Activated T-cell treated with anti-CD3 and anti-CD28 coated beads, Interleukin-2, amount 50 U/mL, for 24 hours (primary cell): ENCODE measurements at regions not wholly inside any gene's neighbourhood (a gene's known extent, or its start where the extent isn't known, plus 50 kb on each side); places are given as distances from the start of the nearest gene placed in this dataset.

ENCODE experiments used
- DNase-seq: peaks from one replicate; pipeline ENCODE4 v3.0.0-alpha.2; 2020
- H3K27ac Mint-ChIP-seq: 2 replicates; pipeline ENCODE4 v1.8.0; 2020; ENCODE audit warnings: mild to moderate bottlenecking, mixed read lengths
- H3K27me3 Mint-ChIP-seq: 2 replicates; pipeline ENCODE4 v1.8.0; 2020; ENCODE audit warnings: mixed read lengths
- H3K36me3 Mint-ChIP-seq: 2 replicates; pipeline ENCODE4 v1.8.0; 2020; ENCODE audit warnings: low read depth, mixed read lengths
- H3K4me1 Mint-ChIP-seq: 2 replicates; pipeline ENCODE4 v1.8.0; 2020; ENCODE audit warnings: low read depth, mixed read lengths
- H3K4me3 Mint-ChIP-seq: 2 replicates; pipeline ENCODE4 v1.8.0; 2020; ENCODE audit warnings: mild to moderate bottlenecking, moderate library complexity, mixed read lengths
- H3K9me3 Mint-ChIP-seq: 2 replicates; pipeline ENCODE4 v1.8.0; 2020; ENCODE audit warnings: mixed read lengths

GRCh38 chr16:56068314-56068713, 123.0 kb upstream of the GNAO1 start:
- Mint-ChIP-seq H3K4me1 (no peaks in the 10 kb centered on the region), H3K27ac (no peak overlapping the region), H3K9me3 (no peaks in the 10 kb centered on the region), H3K27me3 (peaks cover 9% of the 10 kb centered on the region), H3K4me3 (no peak overlapping the region), H3K36me3 (no peaks in the 10 kb centered on the region)
- no peak for DNase-seq

GRCh38 chr16:56067406-56067805, 123.9 kb upstream of the GNAO1 start:
- Mint-ChIP-seq H3K9me3 (no peaks in the 10 kb centered on the region), H3K27me3 (peaks cover 4% of the 10 kb centered on the region), H3K4me3 (no peak overlapping the region), H3K27ac (no peak overlapping the region), H3K4me1 (no peaks in the 10 kb centered on the region), H3K36me3 (no peaks in the 10 kb centered on the region)
- no peak for DNase-seq

GRCh38 chr16:56066617-56067016, 124.7 kb upstream of the GNAO1 start:
- H3K9me3 Mint-ChIP-seq, result no peaks in the 10 kb centered on the region
- no peaks in the 10 kb centered on the region for H3K36me3 Mint-ChIP-seq
- DNase-seq, result no peak
- no peaks in the 10 kb centered on the region for H3K4me1 Mint-ChIP-seq
- H3K27ac Mint-ChIP-seq, result no peak overlapping the region
- no peak overlapping the region for H3K4me3 Mint-ChIP-seq
- H3K27me3 Mint-ChIP-seq, result peaks cover 3% of the 10 kb centered on the region

DNA sequence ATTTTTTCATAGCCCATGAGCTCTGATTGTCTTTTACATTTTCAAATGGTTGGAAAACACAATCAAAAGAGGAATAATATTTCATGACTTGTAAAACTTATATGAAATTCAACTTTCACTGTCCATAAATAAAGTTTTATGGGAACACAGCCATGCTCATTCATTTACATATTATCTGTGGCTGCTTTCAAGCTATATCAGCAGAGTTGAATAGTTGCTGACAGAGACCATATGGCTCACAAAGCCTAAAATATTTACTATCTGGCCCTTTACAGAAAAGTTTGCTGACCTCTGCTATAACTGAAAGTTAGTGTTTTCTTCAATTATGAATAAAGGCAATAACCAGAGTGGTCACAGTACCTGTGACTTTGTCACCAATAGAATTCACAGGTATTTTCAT, 128.2 kb upstream of the GNAO1 start:
- H3K9me3 Mint-ChIP-seq, result no peaks in the 10 kb centered on the region
- H3K36me3 Mint-ChIP-seq, result no peaks in the 10 kb centered on the region
- H3K4me1 Mint-ChIP-seq, result no peaks in the 10 kb centered on the region
- no peak overlapping the region for H3K4me3 Mint-ChIP-seq
- DNase-seq, result no peak
- H3K27me3 Mint-ChIP-seq, result peaks cover 3% of the 10 kb centered on the region
- H3K27ac Mint-ChIP-seq, result no peak overlapping the region

GRCh38 chr16:56057151-56057550, 134.1 kb upstream of the GNAO1 start:
- Mint-ChIP-seq H3K27me3 (peaks cover 9% of the 10 kb centered on the region), H3K36me3 (no peaks in the 10 kb centered on the region), H3K4me3 (no peak overlapping the region), H3K27ac (no peak overlapping the region), H3K9me3 (no peaks in the 10 kb centered on the region), H3K4me1 (no peaks in the 10 kb centered on the region)
- DNase-seq, result no peak

- peaks cover 19% of the 10 kb centered on the region for H3K27me3 Mint-ChIP-seq
- no peak overlapping the region for H3K4me3 Mint-ChIP-seq
- H3K9me3 Mint-ChIP-seq, result no peaks in the 10 kb centered on the region
- DNase-seq, result no peak
- no peak overlapping the region for H3K27ac Mint-ChIP-seq
- peaks cover 4% of the 10 kb centered on the region for H3K4me1 Mint-ChIP-seq
- no peaks in the 10 kb centered on the region for H3K36me3 Mint-ChIP-seq
Measured at GRCh38 chr16:56050916-56051315, 140.4 kb upstream of the GNAO1 start.

GRCh38 chr16:56048425-56049105, 142.7 kb upstream of the GNAO1 start:
- Mint-ChIP-seq H3K36me3 (no peaks in the 10 kb centered on the region), H3K9me3 (no peaks in the 10 kb centered on the region), H3K4me1 (peaks cover 4% of the 10 kb centered on the region), H3K27ac (no peak overlapping the region), H3K4me3 (no peak overlapping the region), H3K27me3 (peaks cover 34% of the 10 kb centered on the region)
- DNase-seq, result no peak

GRCh38 chr16:56047307-56048234, 143.7 kb upstream of the GNAO1 start:
- Mint-ChIP-seq H3K36me3 (no peaks in the 10 kb centered on the region), H3K27me3 (peaks cover 41% of the 10 kb centered on the region), H3K27ac (no peak overlapping the region), H3K9me3 (no peaks in the 10 kb centered on the region), H3K4me3 (no peak overlapping the region), H3K4me1 (peaks cover 4% of the 10 kb centered on the region)
- DNase-seq, result no peak

DNA sequence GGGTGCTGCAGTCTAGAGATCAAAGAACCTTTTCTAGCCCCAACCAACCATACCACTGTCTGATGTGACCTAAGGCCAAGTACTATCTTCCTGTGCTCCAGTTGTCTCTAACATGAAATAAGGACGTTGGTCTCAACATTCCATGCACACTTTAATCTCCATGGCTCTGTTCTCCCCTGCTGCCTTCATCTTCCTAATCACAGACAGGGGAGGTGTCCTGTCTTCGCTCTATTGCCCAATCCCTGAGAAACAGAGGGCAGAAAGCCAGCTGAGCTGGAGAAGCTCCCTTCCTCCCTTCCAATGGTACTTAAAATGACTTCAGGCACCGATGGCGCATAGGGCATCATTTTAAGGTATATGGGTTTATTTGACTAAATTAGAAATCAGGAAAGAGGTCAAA, 148.9 kb upstream of the GNAO1 start:
- Mint-ChIP-seq H3K4me3 (no peak overlapping the region), H3K9me3 (peaks cover 8% of the 10 kb centered on the region), H3K27me3 (peaks cover 56% of the 10 kb centered on the region), H3K27ac (no peak overlapping the region), H3K4me1 (no peaks in the 10 kb centered on the region), H3K36me3 (no peaks in the 10 kb centered on the region)
- DNase-seq, result no peak

- Mint-ChIP-seq H3K27ac (no peak overlapping the region), H3K4me3 (no peak overlapping the region), H3K4me1 (no peaks in the 10 kb centered on the region), H3K27me3 (peaks cover 53% of the 10 kb centered on the region), H3K9me3 (peaks cover 9% of the 10 kb centered on the region), H3K36me3 (no peaks in the 10 kb centered on the region)
- peak; percentile 40 for DNase-seq
Measured at GRCh38 chr16:56041556-56042140, 149.6 kb upstream of the GNAO1 start.

DNA sequence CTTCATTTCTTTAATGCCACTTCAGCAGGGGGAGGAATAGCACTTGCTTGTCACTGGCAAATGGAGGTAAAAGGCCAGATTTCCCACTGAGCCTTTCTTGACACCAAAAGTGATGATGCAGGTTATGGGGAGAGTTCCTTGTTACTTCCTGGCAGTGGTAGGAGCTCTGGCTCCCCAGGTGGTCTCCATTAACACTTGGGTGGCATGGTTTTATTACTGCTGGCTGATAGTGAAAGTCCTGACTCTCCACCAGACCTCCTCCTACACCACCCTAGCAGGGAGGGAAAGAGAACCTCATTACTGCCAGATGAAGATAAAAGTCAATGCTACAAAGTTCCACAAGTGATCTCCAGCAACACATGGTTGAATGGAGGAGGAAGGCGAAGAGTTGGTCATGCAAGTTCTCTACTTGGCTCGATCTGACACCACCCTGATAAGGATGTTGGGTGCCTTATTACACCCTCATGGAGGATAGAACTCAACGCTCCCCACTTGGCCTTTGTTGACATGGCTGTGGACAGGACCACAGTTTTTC, 152.7 kb upstream of the GNAO1 start:
- H3K4me3 Mint-ChIP-seq, result no peak overlapping the region
- no peaks in the 10 kb centered on the region for H3K4me1 Mint-ChIP-seq
- no peak overlapping the region for H3K27ac Mint-ChIP-seq
- peaks cover 42% of the 10 kb centered on the region for H3K27me3 Mint-ChIP-seq
- no peaks in the 10 kb centered on the region for H3K36me3 Mint-ChIP-seq
- DNase-seq, result no peak
- H3K9me3 Mint-ChIP-seq, result peaks cover 11% of the 10 kb centered on the region

DNA sequence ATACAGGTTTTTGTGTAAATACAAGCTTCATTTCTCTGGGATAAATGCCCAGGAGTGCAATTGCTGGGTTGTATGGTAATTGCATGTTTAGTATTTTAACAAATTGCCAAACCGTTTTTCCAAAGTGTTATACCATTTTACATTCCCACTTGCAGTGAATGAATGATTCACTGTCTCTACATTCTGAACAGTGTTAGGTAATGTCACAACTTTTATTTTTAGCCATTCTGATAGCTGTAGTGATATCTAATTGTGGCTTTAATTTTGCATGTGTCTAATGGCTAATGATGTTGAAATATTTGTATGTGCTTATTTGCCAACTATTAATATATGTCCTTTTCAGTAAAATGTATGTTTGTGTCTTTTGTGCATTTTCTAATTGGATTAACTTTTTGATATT, 156.9 kb upstream of the CES5A start:
- Mint-ChIP-seq H3K9me3 (peaks cover 3% of the 10 kb centered on the region), H3K36me3 (no peaks in the 10 kb centered on the region), H3K27me3 (peaks cover 28% of the 10 kb centered on the region), H3K4me3 (no peak overlapping the region), H3K4me1 (peaks cover 8% of the 10 kb centered on the region), H3K27ac (no peak overlapping the region)
- DNase-seq, result no peak

DNA sequence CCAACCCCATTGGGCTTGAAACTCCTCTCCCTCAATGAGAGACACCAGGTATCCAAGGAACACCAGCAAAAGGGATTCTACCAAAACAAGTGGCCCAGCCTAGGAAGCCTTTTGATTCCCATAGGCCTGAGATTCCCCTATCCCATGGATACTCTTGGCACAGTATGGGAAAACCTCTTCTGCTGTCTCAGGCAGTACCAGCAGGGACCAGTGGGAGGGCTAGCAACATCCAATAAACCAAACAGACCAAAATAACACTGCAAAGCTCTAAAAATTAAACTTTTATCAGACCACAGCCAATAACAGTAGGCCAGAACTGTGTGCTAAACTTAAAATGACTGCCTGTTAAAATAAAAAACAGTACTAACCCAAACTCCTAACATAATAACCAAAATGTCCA, 153.9 kb upstream of the CES5A start:
- H3K4me3 Mint-ChIP-seq, result no peak overlapping the region
- peaks cover 22% of the 10 kb centered on the region for H3K27me3 Mint-ChIP-seq
- H3K27ac Mint-ChIP-seq, result no peak overlapping the region
- H3K36me3 Mint-ChIP-seq, result no peaks in the 10 kb centered on the region
- H3K9me3 Mint-ChIP-seq, result no peaks in the 10 kb centered on the region
- no peak for DNase-seq
- H3K4me1 Mint-ChIP-seq, result peaks cover 8% of the 10 kb centered on the region

- Mint-ChIP-seq H3K4me3 (no peak overlapping the region), H3K9me3 (no peaks in the 10 kb centered on the region), H3K4me1 (no peaks in the 10 kb centered on the region), H3K27me3 (peaks cover 10% of the 10 kb centered on the region), H3K36me3 (no peaks in the 10 kb centered on the region), H3K27ac (no peak overlapping the region)
- DNase-seq, result no peak
Measured at GRCh38 chr16:56022818-56023217, 147.6 kb upstream of the CES5A start.

DNA sequence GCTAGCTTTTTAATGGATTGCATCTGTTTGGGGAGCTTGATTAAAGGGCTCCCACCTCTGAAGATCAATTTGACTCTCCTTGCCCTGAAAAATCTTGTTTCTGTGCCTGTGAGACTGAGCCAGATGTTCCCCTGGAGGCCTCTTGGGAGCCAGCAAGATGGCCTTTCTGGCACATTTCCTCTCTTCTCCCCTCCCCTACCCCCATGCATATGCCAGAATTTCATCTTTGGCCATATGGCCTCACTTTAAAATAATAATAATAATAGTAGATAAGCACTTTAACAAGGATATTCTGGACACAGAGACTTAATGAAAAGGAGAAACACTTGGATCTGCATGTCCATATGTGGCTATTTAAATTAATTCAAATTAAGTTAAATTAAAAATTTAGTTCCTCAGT, 144.1 kb upstream of the CES5A start:
- Mint-ChIP-seq H3K27ac (no peak overlapping the region), H3K27me3 (peaks cover 10% of the 10 kb centered on the region), H3K36me3 (no peaks in the 10 kb centered on the region), H3K4me3 (no peak overlapping the region), H3K9me3 (no peaks in the 10 kb centered on the region), H3K4me1 (no peaks in the 10 kb centered on the region)
- DNase-seq, result no peak
